ENCODE measurements at regions not wholly inside any gene's neighbourhood (a gene's known extent, or its start where the extent isn't known, plus 50 kb on each side); places are given as distances from the start of the nearest gene placed in this dataset.
"Not testable (repeated sequence)": the region's sequence is repeated elsewhere in the genome, so short reads cannot be mapped to it uniquely, and the experiment has no call there.

DNA sequence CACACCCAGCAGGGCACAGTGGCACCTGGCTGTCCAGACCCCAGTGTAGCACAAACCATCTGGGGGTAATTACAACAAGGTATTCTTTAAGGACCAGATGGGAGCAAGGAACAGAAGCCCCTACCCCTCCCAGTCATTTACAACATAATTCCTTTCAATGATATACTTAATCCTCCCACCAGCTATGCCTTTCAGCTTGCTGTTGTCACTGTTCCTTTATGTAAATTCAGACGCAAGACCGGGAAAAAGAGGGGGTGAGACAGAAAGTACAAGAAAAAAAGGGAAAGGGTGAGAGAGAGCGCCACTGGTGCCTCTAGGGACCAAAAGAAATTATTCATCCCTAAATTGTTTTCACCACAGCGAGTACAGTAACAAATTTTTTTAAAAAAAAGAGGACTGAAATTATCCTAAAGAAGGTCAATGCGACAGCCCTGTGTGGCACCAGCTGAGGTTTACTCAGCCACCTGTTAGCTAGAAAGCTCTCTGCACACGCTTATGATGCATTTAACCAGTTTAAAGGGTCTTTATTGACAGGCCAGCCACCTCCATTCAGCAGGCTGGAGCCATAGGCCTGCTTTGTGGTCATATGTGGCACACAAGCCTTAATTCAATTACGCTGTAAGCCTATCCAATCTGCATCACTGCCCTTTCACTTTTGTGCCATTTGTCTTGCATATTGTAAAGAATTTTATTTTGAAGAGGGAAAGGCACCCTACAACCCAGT, 210.2 kb upstream of the ISL1 start:
- no peak for DNase-seq

DNA sequence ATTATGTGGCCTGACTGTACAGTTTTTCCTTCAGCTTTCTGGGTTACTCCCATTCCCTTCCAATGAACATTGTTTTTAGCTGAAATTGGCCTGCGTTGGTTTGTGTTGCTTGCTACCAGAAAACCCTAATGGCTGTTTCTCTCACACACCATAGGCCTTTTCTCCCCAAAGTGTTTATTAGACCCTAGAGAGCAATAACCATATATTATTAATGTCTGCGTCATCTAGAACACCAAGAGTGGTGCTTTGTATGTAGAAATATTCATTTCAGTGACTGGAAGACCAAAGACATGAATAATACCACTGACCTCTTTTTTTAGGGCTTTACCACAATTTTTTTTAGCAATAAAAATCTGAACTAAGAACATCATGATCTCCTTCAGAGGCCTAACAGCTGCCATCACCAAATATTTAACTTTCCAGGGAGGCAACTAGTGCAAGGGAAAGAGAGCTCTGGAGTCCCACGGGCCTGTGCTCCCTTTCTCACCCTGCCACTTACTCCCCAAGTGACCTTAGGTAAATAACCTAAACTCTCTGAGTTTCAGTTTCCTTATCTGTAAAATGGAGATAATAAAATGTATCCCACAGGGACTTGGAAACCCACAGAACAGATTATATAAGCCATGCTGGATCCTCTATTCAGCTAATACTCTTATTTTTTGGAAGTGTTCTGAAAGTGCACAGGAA, 201.9 kb upstream of the ISL1 start:
- no peak for DNase-seq

DNA sequence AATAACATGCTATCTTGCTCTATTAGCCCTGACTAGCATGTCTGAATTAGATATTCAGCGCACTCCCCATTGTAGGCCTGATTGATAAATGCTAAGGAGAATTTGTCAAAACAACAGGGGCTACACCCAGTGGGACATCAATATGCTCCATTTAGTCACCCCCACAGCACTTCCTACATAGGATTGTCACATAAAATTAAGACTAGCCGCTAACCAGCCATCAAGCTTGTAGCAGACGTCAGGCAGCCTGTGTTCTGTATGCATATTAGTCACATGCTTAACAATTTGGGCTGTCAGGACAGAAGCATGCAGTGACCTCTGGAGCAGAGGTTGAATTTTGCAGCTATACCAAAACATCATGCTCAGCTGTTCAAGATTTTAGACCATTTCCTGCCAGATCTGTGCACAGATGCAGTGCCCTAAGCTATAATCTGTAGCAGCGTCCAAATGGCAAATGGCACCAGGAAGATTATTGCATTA, 197.4 kb upstream of the ISL1 start:
- no peak for DNase-seq

GRCh38 chr5:51188001-51188591, 195.2 kb upstream of the ISL1 start:
- no peak for DNase-seq

GRCh38 chr5:51194671-51195070, 188.6 kb upstream of the ISL1 start:
- no peak for DNase-seq

DNA sequence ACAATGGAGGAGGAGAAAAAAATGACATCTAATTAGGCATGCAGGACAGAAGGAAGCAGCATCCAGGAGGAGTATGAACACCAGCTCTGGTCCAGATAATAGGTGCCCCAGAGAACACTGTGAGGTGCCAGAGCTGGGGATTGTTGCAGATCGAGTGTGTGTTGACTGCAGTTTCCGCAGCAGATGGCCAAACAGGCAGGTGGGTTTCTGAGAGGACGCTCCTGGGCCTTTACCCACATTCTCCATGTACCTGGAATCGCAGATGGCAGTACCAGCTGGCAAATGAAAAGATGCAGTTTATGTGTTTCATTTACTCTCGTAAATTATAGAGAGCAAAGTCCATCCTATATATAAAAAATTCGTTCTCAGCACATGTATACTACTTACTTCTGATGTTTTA, 182.2 kb upstream of the ISL1 start:
- no peak for DNase-seq

DNA sequence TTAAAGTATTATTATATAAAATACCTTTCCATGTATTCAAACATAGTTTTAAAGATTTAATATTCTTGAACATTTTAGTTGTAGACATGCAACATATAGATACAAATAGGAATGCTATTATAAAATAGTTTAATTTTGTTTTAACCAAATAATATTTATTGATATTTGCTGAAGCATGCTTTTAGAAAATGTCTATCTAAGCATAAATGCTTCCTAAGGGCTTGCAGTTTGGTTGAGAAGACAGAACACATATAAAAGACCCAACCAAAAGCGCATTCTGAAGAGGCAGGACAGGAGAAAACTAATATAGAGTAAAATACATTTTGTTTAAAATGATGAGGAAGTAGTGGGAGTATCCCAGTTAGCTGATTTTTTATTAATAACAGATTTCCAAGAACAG, 181.5 kb upstream of the ISL1 start:
- DNase-seq, result no peak

DNA sequence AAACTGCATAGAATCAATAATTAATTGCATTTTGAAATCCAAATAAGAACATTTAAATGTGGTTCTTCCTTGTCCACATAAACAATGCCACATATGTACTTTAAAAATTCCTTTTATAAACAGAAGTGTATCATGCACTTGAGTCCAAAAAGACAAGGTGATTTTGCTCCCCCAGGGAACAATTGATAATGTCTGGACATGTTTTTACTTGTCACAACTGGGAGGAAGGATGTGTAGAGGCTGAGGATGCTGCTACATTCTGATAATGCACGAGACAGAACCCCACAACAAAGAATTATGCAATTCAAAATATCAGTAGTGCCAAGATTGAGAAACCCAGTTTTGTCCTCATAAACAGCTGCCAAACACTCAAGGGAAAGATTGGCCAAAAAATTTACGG, 181.1 kb upstream of the ISL1 start:
- DNase-seq, result no peak

GRCh38 chr5:51203598-51203997, 179.7 kb upstream of the ISL1 start:
- DNase-seq, result no peak

- DNase-seq, result no peak
These were observed 175.0 kb upstream of the ISL1 start for GRCh38 chr5:51208296-51208695.

DNA sequence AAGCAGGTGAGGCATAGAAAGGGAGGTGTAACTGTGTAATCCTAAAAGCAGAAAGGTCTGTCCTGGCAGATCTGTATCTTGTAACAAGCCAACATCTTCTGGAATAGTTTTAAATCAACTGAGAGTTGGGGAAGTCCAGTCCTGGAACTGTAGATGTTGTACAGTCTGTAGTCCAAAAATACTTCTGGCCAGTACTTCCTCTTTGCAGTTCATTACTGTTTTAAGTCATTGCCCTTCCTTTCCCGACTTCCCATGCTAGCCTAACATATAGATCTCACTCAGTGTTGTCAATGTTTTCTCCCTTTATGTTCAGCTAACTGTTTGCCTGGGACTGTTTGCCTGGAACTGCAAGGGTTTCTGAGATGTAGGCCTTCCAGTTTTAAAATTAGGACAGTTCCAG, 168.5 kb upstream of the ISL1 start:
- DNase-seq, result no peak

GRCh38 chr5:51225789-51226742, 157.2 kb upstream of the ISL1 start:
- no peak for DNase-seq

- no peak for DNase-seq
These were observed 155.2 kb upstream of the ISL1 start for GRCh38 chr5:51227963-51228470.

DNA sequence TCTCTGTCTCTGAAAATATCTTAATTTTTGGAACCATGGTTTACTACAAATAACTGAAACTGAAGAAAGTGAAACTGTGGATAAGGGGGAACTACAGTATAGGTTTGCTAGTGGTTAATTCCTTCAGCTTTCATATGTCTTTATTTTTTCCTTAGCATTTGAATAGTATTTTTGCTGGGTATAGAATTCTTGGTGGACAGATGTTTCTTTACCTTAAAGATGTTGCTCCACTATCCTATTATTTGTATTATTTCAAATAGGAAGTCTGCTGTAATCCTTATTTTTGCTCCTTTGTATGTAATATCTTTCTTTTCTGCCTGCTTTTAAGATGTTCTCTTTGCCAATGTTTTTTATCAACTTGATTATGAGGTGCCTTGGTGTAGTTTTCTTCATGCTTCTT, 152.9 kb upstream of the ISL1 start:
- no peak for DNase-seq

DNA sequence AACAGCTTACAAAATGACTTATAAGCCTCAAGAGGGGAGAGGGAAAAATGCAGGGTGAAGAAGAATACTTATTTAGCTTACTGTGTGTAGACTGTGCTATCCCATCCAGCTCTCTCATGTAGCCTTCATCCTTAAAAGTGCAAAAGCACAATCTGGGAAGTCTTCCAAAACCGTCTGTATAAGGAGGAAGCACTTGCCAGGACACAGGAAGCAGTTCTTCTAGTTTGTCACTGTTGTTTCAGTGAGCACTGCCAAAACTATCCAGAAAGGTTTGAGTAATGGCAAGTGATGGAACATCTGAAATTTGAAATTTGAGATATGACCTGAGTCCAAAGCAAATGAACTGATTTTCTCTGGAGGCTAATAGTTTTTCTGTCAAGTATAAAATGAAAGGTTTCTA, 140.8 kb upstream of the ISL1 start:
- DNase-seq, result no peak

DNA sequence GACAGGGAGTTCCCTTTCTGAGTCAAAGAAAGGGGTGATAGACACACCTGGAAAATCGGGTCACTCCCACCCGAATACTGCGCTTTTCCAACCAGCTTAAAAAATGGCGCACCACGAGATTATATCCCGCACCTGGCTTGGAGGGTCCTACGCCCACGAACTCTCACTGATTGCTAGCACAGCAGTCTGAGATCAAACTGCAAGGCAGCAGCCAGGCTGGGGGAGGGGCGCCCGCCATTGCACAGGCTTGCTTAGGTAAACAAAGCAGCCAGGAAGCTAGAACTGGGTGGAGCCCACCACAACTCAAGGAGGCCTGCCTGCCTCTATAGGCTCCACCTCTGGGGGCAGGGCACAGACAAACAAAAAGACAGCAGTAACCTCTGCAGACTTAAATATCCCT, 132.3 kb upstream of the ISL1 start:
- DNase-seq, result not testable (repeated sequence)

DNA sequence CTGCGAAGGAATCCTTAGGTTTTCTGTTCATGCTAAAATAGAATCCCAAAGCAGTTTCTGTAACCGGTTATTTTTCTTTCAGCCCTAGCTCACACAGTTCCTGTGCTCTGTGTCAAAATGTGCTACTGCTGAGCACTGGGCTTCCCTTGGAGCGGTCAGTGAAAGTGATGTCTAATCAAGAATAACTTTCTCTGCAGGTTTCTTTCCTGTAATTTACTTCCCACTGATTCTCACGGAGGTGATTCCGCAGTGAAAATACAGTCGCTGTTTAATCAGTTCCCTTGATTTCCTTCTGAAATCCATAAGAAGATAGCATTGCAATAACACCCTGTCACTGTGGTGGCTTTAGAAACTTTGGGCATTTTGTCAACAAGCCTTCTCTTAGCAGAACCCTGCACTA, 112.0 kb upstream of the ISL1 start:
- no peak for DNase-seq

DNA sequence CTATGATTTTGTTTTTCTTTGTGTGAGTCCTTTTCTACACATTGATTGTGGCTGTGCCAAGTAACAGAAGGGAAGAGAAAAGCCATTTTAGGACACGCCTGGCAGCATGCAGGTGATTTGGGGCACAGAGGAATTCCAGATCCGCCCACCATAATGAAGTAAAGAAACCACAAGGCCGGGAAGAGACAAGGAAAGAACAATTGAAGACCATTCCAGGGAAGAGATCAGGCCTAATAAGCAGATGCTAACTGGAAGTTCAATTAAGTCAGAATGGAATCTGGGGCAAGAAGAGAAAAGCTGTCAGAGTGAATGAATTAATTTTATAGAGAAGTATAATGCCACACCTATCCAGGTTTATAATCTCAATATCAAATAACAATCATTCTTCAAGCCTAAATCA, 110.2 kb upstream of the ISL1 start:
- DNase-seq, result no peak

GRCh38 chr5:51273871-51274270, 109.4 kb upstream of the ISL1 start:
- no peak for DNase-seq

- DNase-seq, result no peak
These were observed 107.8 kb upstream of the ISL1 start for GRCh38 chr5:51275428-51275827.

DNA sequence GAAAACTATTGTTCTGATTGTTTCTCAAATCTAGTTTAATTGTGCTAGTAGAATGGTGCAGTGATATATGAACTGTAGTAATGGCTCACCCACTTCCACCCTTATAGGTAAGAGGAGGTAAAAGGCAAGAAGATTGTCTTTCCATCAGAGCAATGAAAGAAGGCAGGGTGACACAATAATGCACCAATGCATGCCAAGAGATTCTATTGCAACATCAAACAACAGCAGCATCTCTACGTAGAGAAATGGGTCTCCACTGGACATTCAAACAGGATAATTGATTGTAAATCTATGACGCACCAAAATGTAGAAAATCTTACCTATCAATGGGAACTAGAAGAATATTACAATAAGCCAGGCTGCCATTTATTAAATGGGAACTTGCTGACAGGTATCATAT, 107.0 kb upstream of the ISL1 start:
- no peak for DNase-seq

DNA sequence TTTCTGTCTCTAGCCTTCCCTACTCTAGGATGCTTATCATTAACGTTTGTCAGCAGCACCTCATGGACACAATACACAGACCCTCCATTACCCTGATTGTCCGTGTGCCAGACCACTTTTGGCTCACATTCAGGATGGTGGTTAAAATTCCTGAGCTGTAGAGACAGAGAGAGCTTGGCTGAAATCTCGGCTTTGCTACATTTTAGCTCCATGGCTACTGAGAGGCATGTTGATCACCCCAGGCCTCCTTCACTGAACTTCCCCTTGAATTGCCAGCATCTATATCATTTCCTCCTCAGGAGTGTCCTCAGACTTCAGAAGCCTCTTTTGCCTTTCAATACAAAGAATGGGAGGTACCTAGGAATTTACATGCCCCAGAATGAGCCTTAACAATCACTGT, 104.7 kb upstream of the ISL1 start:
- no peak for DNase-seq

Data from CD4-positive, alpha-beta T cell treated with Interleukin-12 subunit alpha and Interleukin-12 subunit beta, for 1 hour (primary cell).